Transverse colon (tissue), 4 donors: ENCODE measurements at regions not wholly inside any gene's neighbourhood (a gene's known extent, or its start where the extent isn't known, plus 50 kb on each side); places are given as distances from the start of the nearest gene placed in this dataset.

Source experiments
- DNase-seq: peaks from one replicate; pipeline ENCODE4 v3.0.0-alpha.2; 2019
- H3K27ac ChIP-seq, 4 donors: fragments of 200-600 bp; sonication (generic); 2 replicates each; pipeline ENCODE4 v1.5.1; 2016 to 2018; ENCODE audit warnings: inconsistent platforms in 4 of 4
- H3K27me3 ChIP-seq: fragments of 200-600 bp; sonication (generic); 2 replicates; pipeline ENCODE4 v1.5.1; 2017; ENCODE audit warnings: inconsistent platforms
- H3K36me3 ChIP-seq, 4 donors: fragments of 200-600 bp; sonication (generic); 2 replicates each; pipeline ENCODE4 v1.5.1; 2017 to 2019; ENCODE audit warnings: inconsistent platforms in 4 of 4
- H3K4me1 ChIP-seq, 4 donors: fragments of 200-600 bp; sonication (generic); 2 replicates each; pipeline ENCODE4 v1.5.1; 2017 to 2020; ENCODE audit warnings: inconsistent platforms in 4 of 4
- H3K4me3 ChIP-seq, 4 donors: fragments of 200-600 bp; sonication (generic); 1 replicate in 1 of 4; 2 replicates in 3 of 4; pipeline versions ENCODE4 v1.5.1 to v1.6.1; 2017 to 2019; ENCODE audit warnings: inconsistent platforms in 4 of 4
- H3K9me3 ChIP-seq, 2 donors: fragments of 200-600 bp; sonication (generic); 2 replicates each; pipeline ENCODE4 v1.5.1; 2017 to 2019; ENCODE audit warnings: inconsistent platforms in 2 of 2
- EP300 ChIP-seq: sonication (generic); formaldehyde crosslinking; IDR thresholded peaks from one replicate; pipeline ENCODE4 v1.6.1; 2017; ENCODE audit warnings: antibody characterized with exemption, low read depth
- POLR2A ChIP-seq: fragments of 450-650 bp; IDR thresholded peaks from one replicate; pipeline ENCODE4 v1.6.1; 2016; ENCODE audit warnings: antibody characterized with exemption, mild to moderate bottlenecking, moderate library complexity
- POLR2AphosphoS5 ChIP-seq, 3 donors: sonication (generic); formaldehyde crosslinking; IDR thresholded peaks; one replicate each; pipeline ENCODE4 v1.6.1; 2016; ENCODE audit warnings: antibody characterized with exemption in 3 of 3
- WGBS, 2 donors: methylation state at CpG; one replicate each; pipeline ENCODE4 v1.1.5; 2018; ENCODE audit warnings: low coverage in 1 of 2; 5-methylcytosine and 5-hydroxymethylcytosine counted together
- in situ Hi-C, 4 donors: fragments of 200-750 bp; cut with MboI; loops; one replicate each; pipeline versions ENCODE4 v1.15.0 to v1.15.1; 2017; ENCODE audit warnings: low sequenced_read_pairs in 3 of 4, low pct_ligation_motif_present in 1 of 4, low pct_unique_long_range_greater_than_20kb in 1 of 4
- intact Hi-C: fragments of 100-400 bp; cut with DNase I; formaldehyde crosslinking; loops from one replicate; pipeline ENCODE4 v1.15.1; 2023; ENCODE audit warnings: low total_unique reads
- TF ChIP-seq, protein P1 (sequence below), 5 experiments: fragments of 200-600 bp in 3 of 5; fragments of 450-650 bp in 2 of 5; sonication (generic) in 3 of 5; IDR thresholded peaks; 1 replicate in 2 of 5; 2 replicates in 3 of 5; pipeline ENCODE4 v1.5.1; 2016 to 2017; ENCODE audit warnings: antibody characterized with exemption in 5 of 5, inconsistent platforms in 3 of 5, mild to moderate bottlenecking in 2 of 5, moderate library complexity in 1 of 5

DNA sequence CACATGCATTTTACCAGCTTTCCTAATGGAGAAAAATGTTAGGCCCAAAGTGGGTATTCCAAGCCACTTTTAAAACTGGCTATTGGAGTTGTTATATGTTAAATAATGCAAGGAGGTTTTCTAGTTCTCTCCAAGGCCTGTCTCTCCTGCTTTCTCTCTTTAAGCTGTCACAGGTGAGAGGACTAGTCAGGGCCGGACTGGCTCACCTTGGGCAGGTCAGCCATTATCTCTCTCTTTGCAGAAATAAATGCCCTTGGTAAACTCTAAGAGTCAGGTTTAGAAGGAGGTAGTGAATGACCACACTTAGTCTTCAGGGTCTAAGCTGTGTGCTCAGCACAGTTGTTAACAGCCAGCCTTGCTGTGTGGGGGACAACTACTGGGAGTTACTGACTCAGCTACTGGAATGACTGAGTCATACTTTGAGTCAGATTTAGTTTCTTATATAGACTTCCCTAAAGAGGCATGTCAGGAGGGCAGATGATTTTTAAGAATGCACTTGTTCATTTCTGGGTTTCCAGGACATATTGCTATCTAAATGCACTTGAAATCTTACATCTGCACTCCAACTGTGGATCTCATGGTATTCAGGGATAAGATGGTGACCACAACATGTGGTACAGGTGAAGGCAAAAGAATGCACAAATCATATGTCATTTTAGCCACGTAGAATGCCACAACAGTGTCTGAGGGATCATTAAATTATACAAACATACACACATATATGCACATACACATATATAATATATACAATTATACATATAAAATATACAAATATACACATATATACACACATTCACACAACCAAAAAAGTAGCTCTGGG is 719.4 kb downstream of the EPM2A start:
- no peak for DNase-seq
- TF ChIP-seq POLR2AphosphoS5 (IDR thresholded peaks at IDR 0.05) (no peak), EP300 (no peak), POLR2A (no peak)
- TF ChIP-seq, protein P1, sequence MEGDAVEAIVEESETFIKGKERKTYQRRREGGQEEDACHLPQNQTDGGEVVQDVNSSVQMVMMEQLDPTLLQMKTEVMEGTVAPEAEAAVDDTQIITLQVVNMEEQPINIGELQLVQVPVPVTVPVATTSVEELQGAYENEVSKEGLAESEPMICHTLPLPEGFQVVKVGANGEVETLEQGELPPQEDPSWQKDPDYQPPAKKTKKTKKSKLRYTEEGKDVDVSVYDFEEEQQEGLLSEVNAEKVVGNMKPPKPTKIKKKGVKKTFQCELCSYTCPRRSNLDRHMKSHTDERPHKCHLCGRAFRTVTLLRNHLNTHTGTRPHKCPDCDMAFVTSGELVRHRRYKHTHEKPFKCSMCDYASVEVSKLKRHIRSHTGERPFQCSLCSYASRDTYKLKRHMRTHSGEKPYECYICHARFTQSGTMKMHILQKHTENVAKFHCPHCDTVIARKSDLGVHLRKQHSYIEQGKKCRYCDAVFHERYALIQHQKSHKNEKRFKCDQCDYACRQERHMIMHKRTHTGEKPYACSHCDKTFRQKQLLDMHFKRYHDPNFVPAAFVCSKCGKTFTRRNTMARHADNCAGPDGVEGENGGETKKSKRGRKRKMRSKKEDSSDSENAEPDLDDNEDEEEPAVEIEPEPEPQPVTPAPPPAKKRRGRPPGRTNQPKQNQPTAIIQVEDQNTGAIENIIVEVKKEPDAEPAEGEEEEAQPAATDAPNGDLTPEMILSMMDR (IDR thresholded peaks at IDR 0.05) = no peak
- Histone ChIP-seq H3K36me3 (no peaks in the 10 kb centered on the region), H3K4me1 (peaks cover 0 to 5% (median 0%) of the 10 kb centered on the region in 4 donors), H3K27me3 (no peaks in the 10 kb centered on the region), H3K27ac (no peak overlapping the region), H3K4me3 (no peak overlapping the region), H3K9me3 (no peaks in the 10 kb centered on the region)
- in situ Hi-C loops (no loop called here), intact Hi-C loops (no loop called here)
- 78 to 83% methylated on average over 2 of the region's 2 CpGs for WGBS, 2 donors

DNA sequence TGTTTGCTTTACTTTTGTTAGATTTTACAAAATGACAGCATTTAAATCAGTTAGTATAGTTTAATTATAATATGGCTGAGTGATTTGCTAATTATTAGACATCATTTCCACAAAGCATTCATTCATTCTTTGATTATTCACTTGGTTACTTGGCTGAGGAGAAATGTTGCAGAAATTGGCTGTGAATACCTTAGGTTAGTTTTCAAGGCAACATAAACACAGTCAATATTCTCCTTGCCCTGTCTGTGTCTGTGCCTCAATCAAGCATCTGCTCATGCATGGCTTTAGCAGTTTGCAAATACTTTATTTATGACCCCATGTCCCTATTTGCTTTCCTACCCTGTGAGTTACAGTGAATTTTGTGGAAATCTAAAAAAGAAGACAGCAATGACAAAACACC is 718.3 kb downstream of the EPM2A start:
- Histone ChIP-seq H3K4me3 (no peak overlapping the region), H3K36me3 (no peaks in the 10 kb centered on the region), H3K27me3 (no peaks in the 10 kb centered on the region), H3K27ac (no peak overlapping the region), H3K9me3 (no peaks in the 10 kb centered on the region), H3K4me1 (peaks cover 0 to 5% (median 0%) of the 10 kb centered on the region in 4 donors)
- in situ Hi-C loops (no loop called here), intact Hi-C loops (no loop called here)
- TF ChIP-seq, protein P1 (IDR thresholded peaks at IDR 0.05) = no peak
- TF ChIP-seq POLR2AphosphoS5 (IDR thresholded peaks at IDR 0.05) = no peak
- no peak for TF ChIP-seq POLR2A
- TF ChIP-seq EP300 = no peak
- DNase-seq = no peak

DNA sequence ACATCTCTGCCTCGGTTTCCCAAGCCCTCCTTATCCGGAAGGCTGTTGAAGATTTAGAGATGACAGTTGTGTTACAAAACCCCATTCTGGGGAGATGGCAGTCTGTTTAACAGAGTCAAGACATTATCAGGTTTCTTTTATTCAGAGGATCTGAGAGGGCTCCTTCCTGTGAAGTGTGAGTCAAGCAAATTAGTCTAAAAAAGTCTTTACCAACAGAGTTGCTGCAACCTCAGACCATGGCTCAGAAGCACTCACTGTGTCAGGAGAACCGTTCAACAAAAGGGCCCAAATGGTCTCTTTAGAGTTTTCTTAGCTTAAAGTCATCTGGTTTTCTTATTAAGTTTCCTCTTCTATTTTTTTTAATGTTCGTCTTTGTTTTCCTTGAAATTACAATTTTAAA is 717.8 kb downstream of the EPM2A start:
- intact Hi-C loops (no loop called here), in situ Hi-C loops (no loop called here)
- H3K27ac ChIP-seq = no peak overlapping the region
- DNase-seq = no peak
- 45 to 88% methylated on average over 4 of the region's 4 CpGs for WGBS, 2 donors
- TF ChIP-seq, protein P1 (IDR thresholded peaks at IDR 0.05) = no peak
- TF ChIP-seq POLR2AphosphoS5 (IDR thresholded peaks at IDR 0.05) (no peak), EP300 (no peak), POLR2A (no peak)
- H3K9me3 ChIP-seq = no peaks in the 10 kb centered on the region
- H3K4me1 ChIP-seq = peaks cover 0 to 5% (median 0%) of the 10 kb centered on the region in 4 donors
- no peak overlapping the region for H3K4me3 ChIP-seq
- no peaks in the 10 kb centered on the region for H3K27me3 ChIP-seq
- H3K36me3 ChIP-seq = no peaks in the 10 kb centered on the region

DNA sequence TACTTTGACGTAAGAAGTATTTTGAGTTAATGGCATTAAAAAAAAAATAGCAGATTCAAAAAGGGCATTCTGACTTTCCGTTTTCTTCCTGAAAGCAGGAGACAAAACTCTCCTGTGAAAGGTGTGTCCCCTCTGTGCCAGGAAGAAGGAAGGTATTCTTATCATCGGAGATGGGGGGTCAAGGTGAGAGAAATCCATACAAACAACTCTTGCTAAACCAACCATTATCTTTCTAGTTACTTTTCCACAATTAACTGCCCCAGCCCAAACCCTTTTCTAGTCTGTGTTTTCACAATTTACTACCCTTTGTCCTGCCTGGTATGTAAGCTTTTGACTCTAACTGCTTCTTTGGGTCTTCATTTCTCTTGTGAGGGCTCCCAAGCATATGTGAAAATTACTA is 717.3 kb downstream of the EPM2A start:
- no peak overlapping the region for H3K4me3 ChIP-seq
- in situ Hi-C loops (no loop called here), intact Hi-C loops (no loop called here)
- H3K36me3 ChIP-seq = no peaks in the 10 kb centered on the region
- H3K4me1 ChIP-seq = peaks cover 0 to 5% (median 0%) of the 10 kb centered on the region in 4 donors
- H3K27ac ChIP-seq = no peak overlapping the region
- no peak for DNase-seq
- WGBS, 2 donors = 88 to 93% methylated on average over 3 of the region's 3 CpGs
- no peaks in the 10 kb centered on the region for H3K9me3 ChIP-seq
- no peaks in the 10 kb centered on the region for H3K27me3 ChIP-seq
- no peak for TF ChIP-seq POLR2A
- TF ChIP-seq EP300 = no peak
- TF ChIP-seq, protein P1 (IDR thresholded peaks at IDR 0.05) = no peak
- TF ChIP-seq POLR2AphosphoS5 (IDR thresholded peaks at IDR 0.05) = no peak
